NT2/D1 (cell line): ENCODE measurements at regions not wholly inside any gene's neighbourhood (a gene's known extent, or its start where the extent isn't known, plus 50 kb on each side); places are given as distances from the start of the nearest gene placed in this dataset.

ENCODE experiments used
- SUZ12 ChIP-seq: IDR thresholded peaks from 2 replicates; pipeline ENCODE4 v1.6.1; 2011; ENCODE audit not compliant: insufficient read length, insufficient read depth; ENCODE audit errors: extremely low read depth
- YY1 ChIP-seq: IDR thresholded peaks from 2 replicates; pipeline ENCODE4 v1.6.1; 2011; ENCODE audit not compliant: insufficient read length, insufficient read depth
- ZNF274 ChIP-seq: IDR thresholded peaks from 2 replicates; pipeline ENCODE4 v1.6.1; 2011; ENCODE audit warnings: mild to moderate bottlenecking, low read depth, low read length

DNA sequence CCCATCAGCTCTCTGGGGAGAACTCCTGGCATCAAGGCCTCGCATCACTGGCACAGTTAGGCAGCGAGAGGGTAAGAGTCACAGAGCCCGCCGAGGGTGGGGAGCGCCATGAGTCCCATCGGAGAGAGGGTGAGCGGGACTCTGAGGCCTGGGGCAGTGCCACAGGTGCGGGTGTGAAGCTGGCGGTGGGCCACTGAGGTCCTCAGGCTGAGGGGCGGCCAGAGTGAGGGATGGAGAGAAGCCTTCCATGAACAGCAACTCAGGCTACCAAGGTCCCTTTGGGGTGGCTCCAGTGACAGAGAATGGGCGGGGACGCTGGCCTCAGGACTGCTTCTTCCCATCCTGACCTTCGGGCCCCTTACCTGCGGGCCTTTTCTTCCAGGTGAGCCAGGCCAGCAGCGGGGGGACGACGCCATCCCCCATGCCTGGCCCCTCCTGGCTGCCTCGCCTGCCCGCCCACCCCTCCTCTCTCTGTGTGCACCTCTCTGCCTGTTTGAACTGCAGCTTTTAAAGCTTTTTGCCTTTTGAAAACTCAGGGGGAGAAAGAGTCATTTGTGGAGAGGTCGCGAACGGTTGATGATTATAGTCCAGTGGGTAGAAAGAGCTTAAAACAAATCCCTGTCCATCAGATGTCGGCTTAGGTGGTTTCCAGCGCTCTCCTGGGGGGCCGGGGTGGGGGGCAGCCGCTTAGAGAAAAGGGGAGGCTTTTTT lies 149.3 kb upstream of the GSE1 start:
- TF ChIP-seq ZNF274, result no peak
- TF ChIP-seq YY1, result no peak
- no peak for TF ChIP-seq SUZ12
